ENCODE measurements at regions not wholly inside any gene's neighbourhood (a gene's known extent, or its start where the extent isn't known, plus 50 kb on each side); places are given as distances from the start of the nearest gene placed in this dataset.
A peak's percentile ranks its signal among the peaks of the same experiment; 100 is the strongest.

DNA sequence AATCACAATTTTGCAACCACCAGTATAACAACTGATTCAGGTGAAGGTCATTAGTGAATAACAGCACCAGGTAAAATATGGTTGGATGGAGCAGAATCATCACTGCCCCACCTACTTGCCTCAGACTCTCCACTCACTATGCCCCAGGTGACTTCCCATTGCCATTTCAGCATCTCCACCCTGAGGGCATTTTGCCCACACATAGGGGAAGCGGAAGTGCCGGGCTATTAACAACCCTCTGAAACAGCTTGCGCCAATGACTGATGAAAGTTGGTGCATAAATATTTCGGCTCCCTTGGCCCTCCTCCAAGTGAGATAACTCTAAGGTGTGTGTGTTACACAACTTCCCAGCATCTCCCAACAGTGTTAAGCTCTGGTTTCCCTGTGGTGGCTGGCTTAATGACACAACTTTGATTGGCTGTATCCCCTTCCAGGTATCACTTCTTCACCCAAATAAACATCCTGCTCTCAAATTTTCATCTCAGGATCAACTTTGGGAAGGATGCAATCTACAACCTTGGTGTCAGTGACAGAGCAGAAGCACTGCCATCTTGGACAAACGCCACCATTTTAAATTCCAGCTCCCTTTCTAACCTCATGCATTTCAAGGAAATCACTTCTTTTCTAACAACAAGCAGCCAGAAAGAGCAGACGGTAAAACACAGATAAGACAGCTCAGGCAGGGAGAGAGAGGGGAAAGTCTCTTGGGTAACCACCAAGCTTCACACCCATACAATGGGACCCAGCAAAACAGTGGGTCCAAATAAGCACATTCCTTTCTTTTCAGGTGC, 73.6 kb upstream of the PPP2R5C start (continued):
- TF ChIP-seq, protein P1, sequence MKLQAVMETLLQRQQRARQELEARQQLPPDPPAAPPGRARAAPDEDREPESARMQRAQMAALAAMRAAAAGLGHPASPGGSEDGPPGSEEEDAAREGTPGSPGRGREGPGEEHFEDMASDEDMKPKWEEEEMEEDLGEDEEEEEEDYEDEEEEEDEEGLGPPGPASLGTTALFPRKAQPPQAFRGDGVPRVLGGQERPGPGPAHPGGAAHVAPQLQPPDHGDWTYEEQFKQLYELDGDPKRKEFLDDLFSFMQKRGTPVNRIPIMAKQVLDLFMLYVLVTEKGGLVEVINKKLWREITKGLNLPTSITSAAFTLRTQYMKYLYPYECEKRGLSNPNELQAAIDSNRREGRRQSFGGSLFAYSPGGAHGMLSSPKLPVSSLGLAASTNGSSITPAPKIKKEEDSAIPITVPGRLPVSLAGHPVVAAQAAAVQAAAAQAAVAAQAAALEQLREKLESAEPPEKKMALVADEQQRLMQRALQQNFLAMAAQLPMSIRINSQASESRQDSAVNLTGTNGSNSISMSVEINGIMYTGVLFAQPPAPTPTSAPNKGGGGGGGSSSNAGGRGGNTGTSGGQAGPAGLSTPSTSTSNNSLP (IDR thresholded peaks at IDR 0.05; ENCODE audit: borderline replicate concordance, low read depth, low read length): no peak
- TF ChIP-seq, protein P2, sequence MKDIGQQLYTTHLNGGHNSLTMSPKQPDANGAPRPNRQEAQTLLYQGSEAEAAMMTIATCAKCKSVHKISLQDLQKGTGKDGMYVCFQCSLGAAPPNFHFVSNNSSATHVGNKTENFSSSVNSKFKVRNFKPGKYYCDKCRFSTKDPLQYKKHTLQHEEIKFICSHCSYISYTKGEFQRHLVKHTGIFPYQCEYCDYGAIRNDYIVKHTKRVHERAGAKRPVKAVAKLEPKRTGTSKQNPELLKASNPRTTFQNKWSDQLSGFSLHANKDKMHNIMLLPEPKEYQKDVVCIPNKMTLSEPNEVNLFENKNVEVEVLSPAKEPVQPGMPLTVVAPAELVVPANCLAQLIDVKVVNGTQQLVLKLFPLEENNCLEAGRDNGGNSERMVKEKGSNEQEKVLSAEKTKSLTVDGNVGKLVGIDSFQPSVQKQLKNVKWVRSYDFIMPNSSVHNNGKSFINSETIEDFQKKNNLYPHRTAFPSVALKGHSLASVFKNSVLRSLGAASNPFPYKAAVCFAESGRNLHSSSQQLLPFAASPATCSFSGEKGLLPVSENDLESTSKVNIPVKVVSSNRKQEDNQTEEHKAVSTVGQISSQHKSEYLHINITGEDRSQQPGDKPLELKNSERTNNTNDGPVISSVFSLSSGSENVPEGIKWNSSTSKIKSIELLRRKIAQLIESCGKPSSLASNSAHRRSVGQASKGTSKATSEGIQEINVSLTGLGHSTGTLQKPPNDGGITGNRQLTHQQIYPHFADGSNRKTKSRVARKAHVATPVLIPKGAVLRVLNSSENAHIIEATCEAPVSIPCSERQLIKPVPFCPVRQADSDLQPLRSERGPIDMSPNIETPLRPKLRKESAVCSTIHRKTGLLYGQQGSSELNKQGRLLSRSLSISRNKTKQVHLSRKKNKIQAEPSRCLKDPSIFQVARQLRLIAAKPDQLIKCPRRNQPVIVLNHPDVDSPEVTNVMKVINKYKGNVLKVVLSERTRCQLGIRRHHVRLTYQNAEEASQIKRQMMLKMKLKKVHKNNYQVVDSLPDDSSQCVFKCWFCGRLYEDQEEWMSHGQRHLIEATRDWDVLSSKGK (CRISPR knock-in tag; IDR thresholded peaks at IDR 0.05): no peak
- peak; percentile 28; the same call in 1 of the 2 replicates for TF ChIP-seq EP300 (IDR thresholded peaks at IDR 0.05; ENCODE audit: low read length)
- no peak for TF ChIP-seq RUNX1 (IDR thresholded peaks at IDR 0.05; ENCODE audit: low read depth)
- TF ChIP-seq, protein P3, sequence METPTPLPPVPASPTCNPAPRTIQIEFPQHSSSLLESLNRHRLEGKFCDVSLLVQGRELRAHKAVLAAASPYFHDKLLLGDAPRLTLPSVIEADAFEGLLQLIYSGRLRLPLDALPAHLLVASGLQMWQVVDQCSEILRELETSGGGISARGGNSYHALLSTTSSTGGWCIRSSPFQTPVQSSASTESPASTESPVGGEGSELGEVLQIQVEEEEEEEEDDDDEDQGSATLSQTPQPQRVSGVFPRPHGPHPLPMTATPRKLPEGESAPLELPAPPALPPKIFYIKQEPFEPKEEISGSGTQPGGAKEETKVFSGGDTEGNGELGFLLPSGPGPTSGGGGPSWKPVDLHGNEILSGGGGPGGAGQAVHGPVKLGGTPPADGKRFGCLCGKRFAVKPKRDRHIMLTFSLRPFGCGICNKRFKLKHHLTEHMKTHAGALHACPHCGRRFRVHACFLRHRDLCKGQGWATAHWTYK (CRISPR knock-in tag; IDR thresholded peaks at IDR 0.05): peak; percentile 88
- TF ChIP-seq ZNF584 (CRISPR knock-in tag; IDR thresholded peaks at IDR 0.05; ENCODE audit: low read depth): peak; percentile 71
- TF ChIP-seq, protein P4, sequence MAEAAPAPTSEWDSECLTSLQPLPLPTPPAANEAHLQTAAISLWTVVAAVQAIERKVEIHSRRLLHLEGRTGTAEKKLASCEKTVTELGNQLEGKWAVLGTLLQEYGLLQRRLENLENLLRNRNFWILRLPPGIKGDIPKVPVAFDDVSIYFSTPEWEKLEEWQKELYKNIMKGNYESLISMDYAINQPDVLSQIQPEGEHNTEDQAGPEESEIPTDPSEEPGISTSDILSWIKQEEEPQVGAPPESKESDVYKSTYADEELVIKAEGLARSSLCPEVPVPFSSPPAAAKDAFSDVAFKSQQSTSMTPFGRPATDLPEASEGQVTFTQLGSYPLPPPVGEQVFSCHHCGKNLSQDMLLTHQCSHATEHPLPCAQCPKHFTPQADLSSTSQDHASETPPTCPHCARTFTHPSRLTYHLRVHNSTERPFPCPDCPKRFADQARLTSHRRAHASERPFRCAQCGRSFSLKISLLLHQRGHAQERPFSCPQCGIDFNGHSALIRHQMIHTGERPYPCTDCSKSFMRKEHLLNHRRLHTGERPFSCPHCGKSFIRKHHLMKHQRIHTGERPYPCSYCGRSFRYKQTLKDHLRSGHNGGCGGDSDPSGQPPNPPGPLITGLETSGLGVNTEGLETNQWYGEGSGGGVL (CRISPR knock-in tag; IDR thresholded peaks at IDR 0.05): peak; percentile 84
- TF ChIP-seq ESRRB (CRISPR knock-in tag; IDR thresholded peaks at IDR 0.05; ENCODE audit: borderline replicate concordance): no peak
- TF ChIP-seq, protein P5, sequence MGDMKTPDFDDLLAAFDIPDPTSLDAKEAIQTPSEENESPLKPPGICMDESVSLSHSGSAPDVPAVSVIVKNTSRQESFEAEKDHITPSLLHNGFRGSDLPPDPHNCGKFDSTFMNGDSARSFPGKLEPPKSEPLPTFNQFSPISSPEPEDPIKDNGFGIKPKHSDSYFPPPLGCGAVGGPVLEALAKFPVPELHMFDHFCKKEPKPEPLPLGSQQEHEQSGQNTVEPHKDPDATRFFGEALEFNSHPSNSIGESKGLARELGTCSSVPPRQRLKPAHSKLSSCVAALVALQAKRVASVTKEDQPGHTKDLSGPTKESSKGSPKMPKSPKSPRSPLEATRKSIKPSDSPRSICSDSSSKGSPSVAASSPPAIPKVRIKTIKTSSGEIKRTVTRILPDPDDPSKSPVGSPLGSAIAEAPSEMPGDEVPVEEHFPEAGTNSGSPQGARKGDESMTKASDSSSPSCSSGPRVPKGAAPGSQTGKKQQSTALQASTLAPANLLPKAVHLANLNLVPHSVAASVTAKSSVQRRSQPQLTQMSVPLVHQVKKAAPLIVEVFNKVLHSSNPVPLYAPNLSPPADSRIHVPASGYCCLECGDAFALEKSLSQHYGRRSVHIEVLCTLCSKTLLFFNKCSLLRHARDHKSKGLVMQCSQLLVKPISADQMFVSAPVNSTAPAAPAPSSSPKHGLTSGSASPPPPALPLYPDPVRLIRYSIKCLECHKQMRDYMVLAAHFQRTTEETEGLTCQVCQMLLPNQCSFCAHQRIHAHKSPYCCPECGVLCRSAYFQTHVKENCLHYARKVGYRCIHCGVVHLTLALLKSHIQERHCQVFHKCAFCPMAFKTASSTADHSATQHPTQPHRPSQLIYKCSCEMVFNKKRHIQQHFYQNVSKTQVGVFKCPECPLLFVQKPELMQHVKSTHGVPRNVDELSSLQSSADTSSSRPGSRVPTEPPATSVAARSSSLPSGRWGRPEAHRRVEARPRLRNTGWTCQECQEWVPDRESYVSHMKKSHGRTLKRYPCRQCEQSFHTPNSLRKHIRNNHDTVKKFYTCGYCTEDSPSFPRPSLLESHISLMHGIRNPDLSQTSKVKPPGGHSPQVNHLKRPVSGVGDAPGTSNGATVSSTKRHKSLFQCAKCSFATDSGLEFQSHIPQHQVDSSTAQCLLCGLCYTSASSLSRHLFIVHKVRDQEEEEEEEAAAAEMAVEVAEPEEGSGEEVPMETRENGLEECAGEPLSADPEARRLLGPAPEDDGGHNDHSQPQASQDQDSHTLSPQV (IDR thresholded peaks at IDR 0.05): peak; percentile 99
- peak; percentile 29; the same call in 1 of the 2 replicates for TF ChIP-seq CEBPB (tag; IDR thresholded peaks at IDR 0.05)
- TF ChIP-seq CBX3 (IDR thresholded peaks at IDR 0.05; ENCODE audit: borderline replicate concordance in 1 of 2, low read length in 2 of 2): no peak
- TF ChIP-seq RAD51 (IDR thresholded peaks at IDR 0.05; ENCODE audit: borderline replicate concordance, low read depth): no peak

Data from K562 (cell line).